ENCODE measurements at regions not wholly inside any gene's neighbourhood (a gene's known extent, or its start where the extent isn't known, plus 50 kb on each side); places are given as distances from the start of the nearest gene placed in this dataset.

GRCh38 chr16:64704386-64704785 lies 417.5 kb downstream of the CDH11 start:
- TF ChIP-seq, protein P1, sequence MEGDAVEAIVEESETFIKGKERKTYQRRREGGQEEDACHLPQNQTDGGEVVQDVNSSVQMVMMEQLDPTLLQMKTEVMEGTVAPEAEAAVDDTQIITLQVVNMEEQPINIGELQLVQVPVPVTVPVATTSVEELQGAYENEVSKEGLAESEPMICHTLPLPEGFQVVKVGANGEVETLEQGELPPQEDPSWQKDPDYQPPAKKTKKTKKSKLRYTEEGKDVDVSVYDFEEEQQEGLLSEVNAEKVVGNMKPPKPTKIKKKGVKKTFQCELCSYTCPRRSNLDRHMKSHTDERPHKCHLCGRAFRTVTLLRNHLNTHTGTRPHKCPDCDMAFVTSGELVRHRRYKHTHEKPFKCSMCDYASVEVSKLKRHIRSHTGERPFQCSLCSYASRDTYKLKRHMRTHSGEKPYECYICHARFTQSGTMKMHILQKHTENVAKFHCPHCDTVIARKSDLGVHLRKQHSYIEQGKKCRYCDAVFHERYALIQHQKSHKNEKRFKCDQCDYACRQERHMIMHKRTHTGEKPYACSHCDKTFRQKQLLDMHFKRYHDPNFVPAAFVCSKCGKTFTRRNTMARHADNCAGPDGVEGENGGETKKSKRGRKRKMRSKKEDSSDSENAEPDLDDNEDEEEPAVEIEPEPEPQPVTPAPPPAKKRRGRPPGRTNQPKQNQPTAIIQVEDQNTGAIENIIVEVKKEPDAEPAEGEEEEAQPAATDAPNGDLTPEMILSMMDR (IDR thresholded peaks at IDR 0.05), result no peak
- TF ChIP-seq POLR2A (IDR thresholded peaks at IDR 0.05), result no peak

All from transverse colon (tissue), 3 donors.